Right lobe of liver (tissue), 6 donors: ENCODE measurements at regions not wholly inside any gene's neighbourhood (a gene's known extent, or its start where the extent isn't known, plus 50 kb on each side); places are given as distances from the start of the nearest gene placed in this dataset.

Experiments used
- ATAC-seq, 4 donors: fragments of 200-7000 bp; cut with Tn5 transposase; one replicate each; pipeline ENCODE4 v1.9.1; 2020; ENCODE audit warnings: mild to moderate bottlenecking in 4 of 4, moderate library complexity in 4 of 4
- DNase-seq, 3 donors: peaks; one replicate each; pipeline ENCODE4 v3.0.0-alpha.2; 2020
- H3K27ac ChIP-seq, 3 donors: fragments of 200-600 bp; one replicate each; pipeline ENCODE4 v1.8.0; 2022
- H3K27me3 ChIP-seq, 2 donors: fragments of 200-600 bp; one replicate each; pipeline ENCODE4 v1.8.0; 2022
- H3K36me3 ChIP-seq, 4 donors: fragments of 200-600 bp; sonication (generic) in 1 of 4; one replicate each; pipeline versions ENCODE4 v1.5.1 to v1.8.0; 2017 to 2022; ENCODE audit warnings: control low read depth in 1 of 4
- H3K4me1 ChIP-seq, 4 donors: fragments of 200-600 bp; sonication (generic) in 1 of 4; one replicate each; pipeline versions ENCODE4 v1.5.1 to v1.8.0; 2017 to 2022; ENCODE audit warnings: control low read depth in 1 of 4
- H3K4me3 ChIP-seq, 3 donors: fragments of 200-600 bp; one replicate each; pipeline ENCODE4 v1.8.0; 2022
- H3K9me3 ChIP-seq, 4 donors: fragments of 200-600 bp; sonication (generic) in 1 of 4; one replicate each; pipeline versions ENCODE4 v1.5.1 to v1.8.0; 2017 to 2022; ENCODE audit warnings: control low read depth in 1 of 4
- CTCF ChIP-seq, 4 donors: fragments of 200-600 bp in 3 of 4; fragments of 450-650 bp in 1 of 4; IDR thresholded peaks; one replicate each; pipeline versions ENCODE4 v1.5.1 to v1.8.0; 2016 to 2022; ENCODE audit warnings: antibody characterized with exemption in 4 of 4, mild to moderate bottlenecking in 2 of 4
- POLR2A ChIP-seq: fragments of 450-650 bp; IDR thresholded peaks from one replicate; pipeline ENCODE4 v1.6.1; 2017; ENCODE audit warnings: antibody characterized with exemption, mild to moderate bottlenecking
- WGBS: methylation state at CpG from one replicate; pipeline ENCODE4 v1.1.6; 2018; ENCODE audit warnings: low coverage, low lambda C conversion rate; ENCODE audit not compliant: insufficient coverage; ENCODE audit errors: missing lambda C conversion rate; 5-methylcytosine and 5-hydroxymethylcytosine counted together
- intact Hi-C, 2 donors: fragments of 100-400 bp; cut with DNase I; formaldehyde crosslinking; loops; one replicate each; pipeline versions ENCODE4 v1.11.2 to v1.14.1; 2022
- donor health status: DM: no; HTN: yes; CAD: no.
- donor health status: DM: no; HTN: no; CAD: no.
- donor health status: DM: no; HTN: no; CAD: no.
- donor health status: DM: no; HTN: yes; CAD: no.
- donor health status: DM: no; HTN: yes; CAD: no.

GRCh38 chr11:128316541-128317227, 270.7 kb downstream of the ETS1 start:
- WGBS = 49% methylated on average over 4 of the region's 4 CpGs
- H3K27ac ChIP-seq = no peak overlapping the region
- H3K9me3 ChIP-seq = no peaks in the 10 kb centered on the region
- H3K4me3 ChIP-seq = no peak overlapping the region
- no peak for DNase-seq
- intact Hi-C loops = no loop called here
- no peaks in the 10 kb centered on the region for H3K27me3 ChIP-seq
- TF ChIP-seq CTCF (IDR thresholded peaks at IDR 0.05) (no peak), POLR2A (no peak)
- no peaks in the 10 kb centered on the region for H3K36me3 ChIP-seq
- ATAC-seq = no peak
- no peaks in the 10 kb centered on the region for H3K4me1 ChIP-seq

DNA sequence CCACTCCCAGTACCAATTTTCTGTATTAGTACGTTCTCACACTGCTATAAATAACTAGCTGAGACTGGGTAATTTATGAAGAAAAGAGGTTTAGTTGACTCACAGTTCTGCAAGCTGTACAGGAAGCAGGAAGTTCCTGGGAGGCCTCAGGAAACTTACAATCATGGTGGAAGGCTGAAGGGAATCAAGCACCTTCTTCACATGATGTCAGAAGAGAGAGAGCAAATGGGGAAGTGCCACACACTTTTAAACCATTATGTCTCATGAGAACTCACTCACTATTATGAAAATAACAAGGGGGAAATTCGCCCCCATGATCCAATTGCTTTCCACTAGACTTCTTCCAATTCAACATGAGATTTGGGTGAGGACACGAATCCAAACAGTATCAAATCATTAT, 271.4 kb downstream of the ETS1 start:
- no peak for ATAC-seq
- intact Hi-C loops = no loop called here
- Histone ChIP-seq H3K27ac (no peak overlapping the region), H3K9me3 (no peaks in the 10 kb centered on the region), H3K36me3 (no peaks in the 10 kb centered on the region), H3K27me3 (no peaks in the 10 kb centered on the region), H3K4me1 (no peaks in the 10 kb centered on the region), H3K4me3 (no peak overlapping the region)
- TF ChIP-seq CTCF (IDR thresholded peaks at IDR 0.05) (no peak), POLR2A (no peak)
- DNase-seq = no peak
- 61% methylated on average over 3 of the region's 3 CpGs for WGBS

DNA sequence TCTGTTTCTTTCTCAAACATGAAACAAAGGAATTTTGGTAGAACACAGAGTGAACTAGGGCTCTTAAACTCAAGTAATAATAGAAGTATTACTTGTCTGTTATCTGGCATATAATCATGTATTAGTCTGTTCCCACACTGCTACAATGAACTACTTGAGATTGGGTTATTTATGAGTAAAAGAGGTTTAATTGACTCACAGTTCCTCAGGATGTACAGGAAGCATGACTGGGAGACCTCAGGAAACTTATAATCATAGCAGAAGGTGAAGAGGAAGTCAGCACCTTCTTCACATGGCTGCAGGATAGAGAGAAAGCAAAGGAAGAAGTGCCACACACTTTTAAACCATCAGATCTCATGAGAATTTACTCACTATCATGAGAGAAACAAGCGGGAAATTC, 273.4 kb downstream of the ETS1 start:
- DNase-seq (no peak), ATAC-seq (no peak)
- Histone ChIP-seq H3K36me3 (no peaks in the 10 kb centered on the region), H3K9me3 (no peaks in the 10 kb centered on the region), H3K4me1 (no peaks in the 10 kb centered on the region), H3K27ac (no peak overlapping the region), H3K27me3 (no peaks in the 10 kb centered on the region), H3K4me3 (no peak overlapping the region)
- TF ChIP-seq POLR2A (no peak), CTCF (IDR thresholded peaks at IDR 0.05) (no peak)
- intact Hi-C loops = no loop called here
- WGBS = no CpG with 5 or more reads among the region's 1 CpG

GRCh38 chr11:128311742-128312719, 275.3 kb downstream of the ETS1 start:
- WGBS = 50% methylated on average over 3 of the region's 3 CpGs
- Histone ChIP-seq H3K27ac (no peak overlapping the region), H3K9me3 (no peaks in the 10 kb centered on the region), H3K4me3 (no peak overlapping the region), H3K27me3 (no peaks in the 10 kb centered on the region), H3K4me1 (no peaks in the 10 kb centered on the region), H3K36me3 (no peaks in the 10 kb centered on the region)
- ATAC-seq (no peak), DNase-seq (no peak)
- intact Hi-C loops = no loop called here
- TF ChIP-seq CTCF (IDR thresholded peaks at IDR 0.05) = no peak
- no peak for TF ChIP-seq POLR2A
